ENCODE measurements at regions not wholly inside any gene's neighbourhood (a gene's known extent, or its start where the extent isn't known, plus 50 kb on each side); places are given as distances from the start of the nearest gene placed in this dataset.

DNA sequence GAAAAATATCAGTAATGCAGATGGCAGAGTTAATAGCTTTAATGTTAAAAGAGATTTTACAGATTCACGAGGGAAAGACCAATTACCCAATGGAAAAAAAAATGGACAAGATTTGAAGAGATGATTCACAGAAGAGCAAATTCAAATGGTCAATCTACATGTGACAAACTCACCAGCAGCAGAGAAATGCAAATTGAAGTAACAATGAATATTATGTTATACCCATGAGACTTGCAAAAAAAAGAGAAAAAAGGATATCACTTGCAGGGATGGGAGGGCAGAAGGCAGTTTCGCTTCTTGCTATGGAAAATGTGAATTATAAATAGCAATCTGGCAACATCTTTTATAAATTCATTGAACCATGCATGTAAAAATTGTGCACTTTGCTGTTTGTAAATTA lies 55.9 kb downstream of the PROKR2 start:
- peaks cover 0 to 4% of the 10 kb centered on the region in 2 experiments; a peak in 1 of 5 replicates for H3K27me3 ChIP-seq (ENCODE audit: control insufficient read depth in 2 of 2, insufficient read depth in 2 of 2, low read length in 2 of 2)
- DNase-seq (ENCODE audit: extremely low read depth in 1 of 4, low spot score in 3 of 4) (no peak), ATAC-seq (no peak), FAIRE-seq (no peak)
- BruUV-seq (replicated peaks): no TSS peak
- no peak overlapping the region for H3K27ac ChIP-seq (ENCODE audit: extremely low read depth, low read depth, low read length)
- in situ Hi-C loops (cut with MboI): no loop called here
- ChIA-PET CTCF (ENCODE audit: low intra/inter-chr PET ratio) (no interaction called here), POLR2A (no interaction called here)
- no peaks in the 10 kb centered on the region for H3K36me3 ChIP-seq (ENCODE audit: control insufficient read depth, insufficient read depth, low read length)
- H3K4me3 ChIP-seq: no peak overlapping the region
- no peak overlapping the region for H3K4me2 ChIP-seq (ENCODE audit: insufficient read depth, low read length)
- no peaks in the 10 kb centered on the region for H4K20me1 ChIP-seq (replicated peaks; ENCODE audit: control insufficient read depth, insufficient read depth, low read length)
- 0% methylated on average over 2 of the region's 2 CpGs for WGBS (ENCODE audit: insufficient coverage, low coverage, missing lambda C conversion rate)
- H3K9me3 ChIP-seq (replicated peaks; ENCODE audit: control insufficient read depth, insufficient read depth, low read depth, low read length): no peaks in the 10 kb centered on the region
- H3K79me2 ChIP-seq (ENCODE audit: control insufficient read depth, insufficient read depth, low read length): no peaks in the 10 kb centered on the region
- no peaks in the 10 kb centered on the region for H3K4me1 ChIP-seq (replicated peaks in 1 of 2; ENCODE audit: control insufficient read depth in 2 of 2, insufficient read depth in 2 of 2, low read length in 2 of 2)
- H2AFZ ChIP-seq (ENCODE audit: low read depth, low read length): no peak overlapping the region
- intact Hi-C loops (cut with micrococcal nuclease): no loop called here
- H3K9me1 ChIP-seq (ENCODE audit: control insufficient read depth, insufficient read depth, low read length): no peaks in the 10 kb centered on the region
- H3K9ac ChIP-seq (ENCODE audit: insufficient read depth in 1 of 2, low read depth in 2 of 2, low read length in 2 of 2): no peak overlapping the region
- TF ChIP-seq ZNF407 (IDR thresholded peaks at IDR 0.05; ENCODE audit: low read depth) (no peak), TSC22D4 (tag; IDR thresholded peaks at IDR 0.05) (no peak), SMARCA5 (IDR thresholded peaks at IDR 0.05) (no peak), CCNT2 (IDR thresholded peaks at IDR 0.05; ENCODE audit: borderline replicate concordance, extremely low read depth, insufficient read length, low read depth, low read length) (no peak), FUS (optimal IDR thresholded peaks at IDR 0.05; ENCODE audit: low read depth, low read length) (no peak), SNRNP70 (optimal IDR thresholded peaks at IDR 0.05; ENCODE audit: low read depth, low read length) (no peak), ZNF263 (CRISPR knock-in tag; IDR thresholded peaks at IDR 0.05; ENCODE audit: borderline replicate concordance) (no peak), FOS (IDR thresholded peaks at IDR 0.05; ENCODE audit: extremely low read depth, insufficient read length) (no peak), ID3 (CRISPR knock-in tag; IDR thresholded peaks at IDR 0.05) (no peak), ID3 (tag; IDR thresholded peaks at IDR 0.05) (no peak)
- TF ChIP-seq, protein P1, sequence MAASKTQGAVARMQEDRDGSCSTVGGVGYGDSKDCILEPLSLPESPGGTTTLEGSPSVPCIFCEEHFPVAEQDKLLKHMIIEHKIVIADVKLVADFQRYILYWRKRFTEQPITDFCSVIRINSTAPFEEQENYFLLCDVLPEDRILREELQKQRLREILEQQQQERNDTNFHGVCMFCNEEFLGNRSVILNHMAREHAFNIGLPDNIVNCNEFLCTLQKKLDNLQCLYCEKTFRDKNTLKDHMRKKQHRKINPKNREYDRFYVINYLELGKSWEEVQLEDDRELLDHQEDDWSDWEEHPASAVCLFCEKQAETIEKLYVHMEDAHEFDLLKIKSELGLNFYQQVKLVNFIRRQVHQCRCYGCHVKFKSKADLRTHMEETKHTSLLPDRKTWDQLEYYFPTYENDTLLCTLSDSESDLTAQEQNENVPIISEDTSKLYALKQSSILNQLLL (CRISPR knock-in tag; IDR thresholded peaks at IDR 0.05; ENCODE audit: borderline replicate concordance): no peak

Measured in K562 (cell line).